Pancreas (tissue), 10 donors: ENCODE measurements at regions not wholly inside any gene's neighbourhood (a gene's known extent, or its start where the extent isn't known, plus 50 kb on each side); places are given as distances from the start of the nearest gene placed in this dataset.
A peak's percentile ranks its signal among the peaks of the same experiment; 100 is the strongest.

ENCODE experiments used
- ATAC-seq, 4 donors: fragments of 200-7000 bp; cut with Tn5 transposase; one replicate each; pipeline versions ENCODE4 v1.8.0 to v1.9.1; 2020; ENCODE audit warnings: mild to moderate bottlenecking in 4 of 4, moderate library complexity in 4 of 4
- DNase-seq, 6 donors: peaks; one replicate each; pipeline ENCODE4 v3.0.0-alpha.2; 2020
- FAIRE-seq: peaks from 2 replicates; lab custom pipeline; 2012; peaks lifted over from hg19 to GRCh38; lab: Jason Lieb, UNC
- H3K27ac ChIP-seq, 4 donors: fragments of 200-600 bp; sonication (generic); 1 replicate in 3 of 4; 2 replicates in 1 of 4; pipeline versions ENCODE4 v1.5.0 to v1.8.0; 2020
- H3K27me3 ChIP-seq, 4 donors: fragments of 200-600 bp; one replicate each; pipeline ENCODE4 v1.8.0; 2021
- H3K36me3 ChIP-seq, 3 donors: fragments of 200-600 bp; sonication (generic) in 1 of 3; one replicate each; pipeline versions ENCODE4 v1.5.0 to v1.8.0; 2020 to 2021
- H3K4me1 ChIP-seq, 3 donors: fragments of 200-600 bp; one replicate each; pipeline ENCODE4 v1.8.0; 2021
- H3K4me3 ChIP-seq, 4 donors: fragments of 200-600 bp; sonication (generic) in 2 of 4; one replicate each; pipeline versions ENCODE4 v1.5.0 to v1.8.0; 2020 to 2021
- H3K9me3 ChIP-seq, 4 donors: fragments of 200-600 bp; one replicate each; pipeline ENCODE4 v1.8.0; 2021
- CTCF ChIP-seq, 4 donors: fragments of 200-600 bp; sonication (generic) in 3 of 4; IDR thresholded peaks; one replicate each; pipeline versions ENCODE4 v1.5.0 to v1.8.0; 2021; ENCODE audit warnings: antibody characterized with exemption in 4 of 4
- WGBS, 2 donors: extraction: QIAGEN DNeasy Blood & Tissue Kit; methylation state at CpG; one replicate each; pipeline ENCODE4 v1.1.7; 2013; 5-methylcytosine and 5-hydroxymethylcytosine counted together
- intact Hi-C, 3 donors: fragments of 100-400 bp; cut with DNase I; formaldehyde crosslinking; loops; one replicate each; pipeline versions ENCODE4 v1.11.1 to v1.14.2; 2022
- donor health status: healthy with polysubstance abuse.
- donor health status: DM: no; HTN: no; CAD: no; lungs with moderate emphysema.
- donor health status: DM: no; HTN: no; CAD: no.
- donor health status: control.
- donor health status: control.
- donor health status: Bipolar disorder and iron deficiency.
- donor health status: DM: yes; HTN: yes; CAD: no.
- donor health status: DM: no; HTN: no; CAD: no.
- donor health status: DM: no; HTN: no; CAD: no.
- donor health status: DM: yes; HTN: yes; CAD: no.

- peaks cover 0 to 9% (median 0%) of the 10 kb centered on the region in 3 donors for H3K4me1 ChIP-seq
- H3K9me3 ChIP-seq, result no peaks in the 10 kb centered on the region
- no peak overlapping the region for H3K4me3 ChIP-seq
- H3K36me3 ChIP-seq, result no peaks in the 10 kb centered on the region
- TF ChIP-seq CTCF (IDR thresholded peaks at IDR 0.05), result no peak
- FAIRE-seq (no peak), ATAC-seq (no peak), DNase-seq (peak in 1 of 6 donors; percentile 37)
- no peaks in the 10 kb centered on the region for H3K27me3 ChIP-seq
- no peak overlapping the region for H3K27ac ChIP-seq
- intact Hi-C loops, result no loop called here
- WGBS, 2 donors, result 95% methylated on average over 21 of the region's 21 CpGs
Measured at GRCh38 chr6:25153079-25153478, 126.1 kb upstream of the CARMIL1 start.

- H3K36me3 ChIP-seq, result no peaks in the 10 kb centered on the region
- ATAC-seq, result peak; percentile 28 to 82 (median 51)
- 13 to 22% methylated on average over 3 of the region's 3 CpGs for WGBS, 2 donors
- intact Hi-C loops, result no loop called here
- no peak for TF ChIP-seq CTCF (IDR thresholded peaks at IDR 0.05)
- FAIRE-seq, result no peak
- peak overlapping the region in 1 of 4 donors; percentile 9 for H3K27ac ChIP-seq
- DNase-seq, result no peak
- H3K4me3 ChIP-seq, result no peak overlapping the region
- H3K9me3 ChIP-seq, result no peaks in the 10 kb centered on the region
- H3K4me1 ChIP-seq, result peaks cover 0 to 9% (median 0%) of the 10 kb centered on the region in 3 donors
- no peaks in the 10 kb centered on the region for H3K27me3 ChIP-seq
Measured at GRCh38 chr6:25154034-25154596, 125.1 kb upstream of the CARMIL1 start.

- WGBS, 2 donors, result 91 to 97% methylated on average over 3 of the region's 3 CpGs
- no peak for ATAC-seq
- no peak for DNase-seq
- FAIRE-seq, result no peak
- Histone ChIP-seq H3K27me3 (no peaks in the 10 kb centered on the region), H3K4me1 (peaks cover 0 to 9% (median 0%) of the 10 kb centered on the region in 3 donors), H3K4me3 (no peak overlapping the region), H3K27ac (no peak overlapping the region), H3K9me3 (no peaks in the 10 kb centered on the region), H3K36me3 (no peaks in the 10 kb centered on the region)
- no peak for TF ChIP-seq CTCF (IDR thresholded peaks at IDR 0.05)
- intact Hi-C loops, result no loop called here
Measured at GRCh38 chr6:25155211-25155610, 124.0 kb upstream of the CARMIL1 start.

GRCh38 chr6:25156123-25156522 lies 123.1 kb upstream of the CARMIL1 start:
- Histone ChIP-seq H3K9me3 (no peaks in the 10 kb centered on the region), H3K4me1 (peaks cover 0 to 9% (median 0%) of the 10 kb centered on the region in 3 donors), H3K27me3 (no peaks in the 10 kb centered on the region), H3K4me3 (no peak overlapping the region), H3K27ac (no peak overlapping the region), H3K36me3 (no peaks in the 10 kb centered on the region)
- ATAC-seq (no peak), DNase-seq (no peak), FAIRE-seq (no peak)
- WGBS, 2 donors, result 79 to 96% methylated on average over 1 of the region's 1 CpG
- intact Hi-C loops, result no loop called here
- no peak for TF ChIP-seq CTCF (IDR thresholded peaks at IDR 0.05)

GRCh38 chr6:25157183-25157582 lies 122.0 kb upstream of the CARMIL1 start:
- Histone ChIP-seq H3K27me3 (no peaks in the 10 kb centered on the region), H3K4me3 (no peak overlapping the region), H3K9me3 (no peaks in the 10 kb centered on the region), H3K36me3 (no peaks in the 10 kb centered on the region), H3K27ac (no peak overlapping the region), H3K4me1 (peaks cover 0 to 9% (median 0%) of the 10 kb centered on the region in 3 donors)
- FAIRE-seq, result no peak
- intact Hi-C loops, result no loop called here
- no peak for ATAC-seq
- no peak for DNase-seq
- 82 to 88% methylated on average over 7 of the region's 7 CpGs for whole genome bisulfite sequencing, 2 donors
- TF ChIP-seq CTCF (IDR thresholded peaks at IDR 0.05), result no peak
